ENCODE measurements at regions not wholly inside any gene's neighbourhood (a gene's known extent, or its start where the extent isn't known, plus 50 kb on each side); places are given as distances from the start of the nearest gene placed in this dataset.

DNA sequence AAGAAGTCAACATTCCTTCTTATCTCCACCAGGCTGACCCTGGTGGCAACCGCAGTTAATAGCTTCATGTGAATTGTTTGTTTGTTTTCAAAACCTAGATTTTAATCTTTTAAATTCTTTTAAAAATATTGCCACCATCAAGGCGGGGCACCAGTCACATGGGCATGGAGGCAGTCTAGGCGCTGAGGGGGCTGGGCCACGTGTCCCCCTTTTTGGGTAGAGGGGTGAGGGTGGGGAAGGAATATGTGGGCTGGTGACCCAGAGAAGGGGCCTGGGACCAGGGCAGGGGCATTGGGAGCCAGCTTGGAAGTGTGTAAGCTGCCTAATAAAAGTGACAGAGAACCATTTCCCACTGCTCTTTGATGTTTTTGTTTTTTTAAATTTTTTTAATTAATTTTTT is 147.3 kb downstream of the GADD45G start:
- TF ChIP-seq POLR2A (IDR thresholded peaks at IDR 0.05; ENCODE audit: low read length) = no peak
- no peak for TF ChIP-seq GATA1 (IDR thresholded peaks at IDR 0.05; ENCODE audit: low read depth, low read length)
